ENCODE measurements at regions not wholly inside any gene's neighbourhood (a gene's known extent, or its start where the extent isn't known, plus 50 kb on each side); places are given as distances from the start of the nearest gene placed in this dataset.
"Not testable (repeated sequence)": the region's sequence is repeated elsewhere in the genome, so short reads cannot be mapped to it uniquely, and the experiment has no call there.

- DNase-seq, result no peak
Observed at GRCh38 chr5:116959843-116960242, 385.2 kb upstream of the SEMA6A start.

- no peak for DNase-seq
Observed at GRCh38 chr5:116953251-116953930, 378.8 kb upstream of the SEMA6A start.

GRCh38 chr5:116951219-116951618 is 376.6 kb upstream of the SEMA6A start:
- no peak for DNase-seq

- DNase-seq, result no peak
Observed at GRCh38 chr5:116947691-116948528, 373.3 kb upstream of the SEMA6A start.

- not testable (repeated sequence) for DNase-seq
Observed at GRCh38 chr5:116945613-116946382, 371.2 kb upstream of the SEMA6A start.

- no peak for DNase-seq
Observed at GRCh38 chr5:116944183-116944582, 369.6 kb upstream of the SEMA6A start.

- no peak for DNase-seq
Observed at GRCh38 chr5:116942622-116943021, 368.0 kb upstream of the SEMA6A start.

- DNase-seq, result no peak
Observed at GRCh38 chr5:116939641-116940040, 365.0 kb upstream of the SEMA6A start.

- DNase-seq, result no peak
Observed at GRCh38 chr5:116938488-116938887, 363.9 kb upstream of the SEMA6A start.

- no peak for DNase-seq
Observed at GRCh38 chr5:116935561-116936162, 361.0 kb upstream of the SEMA6A start.

- DNase-seq, result no peak
Observed at GRCh38 chr5:116930616-116931015, 356.0 kb upstream of the SEMA6A start.

- no peak for DNase-seq
Observed at GRCh38 chr5:116923344-116923743, 348.7 kb upstream of the SEMA6A start.

GRCh38 chr5:116922532-116922931 is 347.9 kb upstream of the SEMA6A start:
- DNase-seq, result no peak

GRCh38 chr5:116914869-116915504 is 340.4 kb upstream of the SEMA6A start:
- DNase-seq, result no peak

GRCh38 chr5:116912221-116912620 is 337.6 kb upstream of the SEMA6A start:
- no peak for DNase-seq

GRCh38 chr5:116911074-116911473 is 336.5 kb upstream of the SEMA6A start:
- no peak for DNase-seq

GRCh38 chr5:116908537-116908936 is 333.9 kb upstream of the SEMA6A start:
- no peak for DNase-seq

- DNase-seq, result no peak
Observed at GRCh38 chr5:116905885-116906284, 331.3 kb upstream of the SEMA6A start.

- no peak for DNase-seq
Observed at GRCh38 chr5:116900793-116901192, 326.2 kb upstream of the SEMA6A start.

- no peak for DNase-seq
Observed at GRCh38 chr5:116898917-116899316, 324.3 kb upstream of the SEMA6A start.

GRCh38 chr5:116897291-116897690 is 322.7 kb upstream of the SEMA6A start:
- DNase-seq, result no peak

GRCh38 chr5:116896001-116896400 is 321.4 kb upstream of the SEMA6A start:
- DNase-seq, result no peak

All from muscle of arm (tissue), 1 donor.